GM18520 (cell line): ENCODE measurements at regions not wholly inside any gene's neighbourhood (a gene's known extent, or its start where the extent isn't known, plus 50 kb on each side); places are given as distances from the start of the nearest gene placed in this dataset.

Experiments
- ATAC-seq: cut with Tn5 transposase; IDR thresholded peaks from one replicate; pipeline ENCODE4 v1.9.1; 2021; ENCODE audit not compliant: unreplicated experiment

DNA sequence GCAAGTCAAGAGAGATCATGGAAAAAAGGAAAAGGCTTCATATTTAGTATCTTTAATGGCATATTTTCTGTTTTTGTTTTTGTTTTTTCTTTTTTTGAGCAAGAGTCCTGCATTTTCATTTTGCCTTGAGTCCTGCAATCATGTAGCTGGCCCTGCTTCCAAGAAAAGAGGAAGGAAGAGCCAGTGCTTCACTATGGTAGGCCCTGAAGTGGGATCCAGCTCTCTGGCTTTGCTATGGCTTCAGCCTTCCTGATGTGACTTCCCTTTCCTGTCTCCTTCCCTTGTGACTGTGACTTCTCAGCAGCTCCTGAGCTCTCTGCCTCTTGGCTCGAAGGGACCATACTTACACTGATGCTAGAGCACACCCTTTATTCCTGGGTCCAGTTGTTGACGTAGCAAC is 512.3 kb downstream of the INHBA start:
- ATAC-seq: no peak

DNA sequence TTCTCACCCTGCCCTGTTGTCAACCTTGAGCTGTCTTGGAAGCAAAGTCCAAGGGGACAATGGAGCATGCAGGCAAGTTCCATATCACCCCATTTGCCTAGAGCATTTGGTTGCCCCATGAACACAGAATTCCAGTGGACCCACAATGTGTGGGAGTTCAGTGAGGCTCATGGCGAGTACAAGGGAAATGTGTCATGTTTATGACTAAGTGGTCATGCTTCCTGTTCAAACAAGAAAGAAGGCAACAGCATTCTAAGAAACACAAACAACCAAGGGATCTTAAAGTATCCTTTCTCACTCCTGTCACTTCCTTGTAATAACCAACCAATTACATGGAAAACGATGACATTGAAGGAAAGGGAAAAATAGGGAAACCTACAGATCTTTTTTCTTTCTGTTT is 513.0 kb downstream of the INHBA start:
- ATAC-seq: no peak

DNA sequence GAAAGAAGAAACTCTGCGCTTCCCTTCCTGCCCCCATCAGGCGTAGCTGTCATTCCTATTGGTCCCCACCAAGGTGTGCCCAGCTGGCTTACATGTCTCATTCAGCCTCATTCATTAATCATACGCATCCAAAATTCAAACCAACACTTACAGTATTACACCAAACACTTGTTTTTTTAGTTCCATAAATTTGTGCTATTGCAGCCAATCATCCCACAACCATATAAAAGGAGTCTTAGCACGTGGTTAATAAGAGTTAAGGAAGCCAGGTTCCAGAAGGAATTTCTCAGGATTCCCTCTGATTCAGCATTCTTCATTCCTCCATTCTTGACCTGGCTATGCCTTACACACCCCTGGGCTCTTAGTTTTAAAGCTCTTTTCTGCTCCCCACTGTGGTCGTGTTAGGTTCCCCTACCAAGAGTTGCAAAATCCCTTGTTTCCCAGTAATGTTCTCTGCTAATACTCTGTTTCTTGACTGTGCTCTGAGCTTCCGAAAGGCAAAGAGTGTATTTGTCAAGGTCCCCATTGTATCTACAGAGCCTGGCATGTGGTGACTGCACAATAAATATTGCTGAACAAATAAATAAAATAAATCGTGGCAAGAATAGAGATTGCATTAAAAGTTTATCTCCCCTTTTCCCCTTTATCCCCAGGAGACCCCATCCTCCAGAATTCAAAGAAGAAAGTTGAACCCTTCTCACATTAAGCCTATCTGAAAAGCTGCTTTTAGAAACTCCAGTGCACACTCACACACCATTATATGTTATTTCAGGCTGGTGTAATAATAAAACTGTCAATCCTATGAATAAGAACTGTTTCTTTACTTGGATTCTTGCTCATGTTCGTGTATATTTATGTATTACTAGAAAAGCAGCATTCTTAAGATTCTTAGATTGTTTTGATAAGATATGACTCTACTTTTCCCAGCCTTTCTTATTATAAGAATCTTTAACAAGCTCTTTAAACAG is 514.4 kb downstream of the INHBA start:
- ATAC-seq: no peak

DNA sequence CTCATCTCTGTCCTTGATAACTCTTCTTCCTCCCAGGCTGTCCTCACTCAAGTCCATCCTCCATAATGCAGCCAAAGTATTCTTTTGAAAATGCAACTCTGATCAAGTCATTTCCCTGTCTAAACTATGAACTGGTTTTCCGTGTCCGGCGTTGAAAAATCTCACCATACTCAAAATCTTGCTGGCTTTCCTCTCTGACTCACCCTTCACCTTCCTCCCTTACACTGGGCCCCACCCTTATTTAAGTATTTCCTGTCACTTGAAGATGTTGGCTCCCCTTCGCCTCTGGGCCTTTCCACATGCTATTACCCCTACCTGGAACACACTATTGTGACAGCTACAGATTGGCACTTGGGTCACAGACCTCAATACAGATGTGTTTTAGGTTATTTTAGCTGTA is 515.6 kb downstream of the INHBA start:
- no peak for ATAC-seq

DNA sequence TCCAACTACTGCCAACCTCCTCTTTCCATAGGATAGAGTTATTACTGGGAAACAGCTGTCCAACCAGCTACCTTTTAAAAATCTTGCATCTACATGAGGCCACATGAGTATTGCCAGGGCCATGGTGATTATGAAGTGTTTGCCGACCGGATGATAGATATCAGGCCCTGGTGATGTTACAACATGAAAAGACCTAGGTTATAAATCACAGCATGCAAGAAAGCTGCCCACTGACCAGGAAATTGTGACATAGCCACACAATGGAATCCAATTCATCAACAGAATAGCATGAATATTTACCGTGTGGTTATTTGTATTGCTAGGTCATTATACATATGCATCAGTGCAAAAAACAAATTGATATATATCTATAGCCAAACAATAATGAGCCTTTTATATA is 517.0 kb downstream of the INHBA start:
- no peak for ATAC-seq

DNA sequence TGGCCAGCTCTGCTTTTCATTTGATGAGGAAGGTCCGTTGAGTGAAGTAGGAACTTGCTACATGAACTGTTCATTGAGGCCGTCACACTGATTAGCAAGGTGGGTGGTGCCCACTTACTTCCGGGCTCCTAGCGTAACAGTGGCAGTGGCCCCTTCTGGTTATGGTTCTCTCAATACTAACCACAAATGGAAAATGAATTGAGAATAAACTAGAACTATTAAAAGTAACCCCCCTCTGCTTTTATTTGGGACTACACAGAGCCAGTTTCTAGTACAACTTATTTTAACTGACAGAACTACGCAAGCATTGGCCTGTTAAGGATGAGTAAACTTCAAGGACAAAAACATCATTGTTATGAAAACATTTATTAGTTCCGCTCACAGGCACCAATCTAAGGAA is 519.1 kb downstream of the INHBA start:
- no peak for ATAC-seq

DNA sequence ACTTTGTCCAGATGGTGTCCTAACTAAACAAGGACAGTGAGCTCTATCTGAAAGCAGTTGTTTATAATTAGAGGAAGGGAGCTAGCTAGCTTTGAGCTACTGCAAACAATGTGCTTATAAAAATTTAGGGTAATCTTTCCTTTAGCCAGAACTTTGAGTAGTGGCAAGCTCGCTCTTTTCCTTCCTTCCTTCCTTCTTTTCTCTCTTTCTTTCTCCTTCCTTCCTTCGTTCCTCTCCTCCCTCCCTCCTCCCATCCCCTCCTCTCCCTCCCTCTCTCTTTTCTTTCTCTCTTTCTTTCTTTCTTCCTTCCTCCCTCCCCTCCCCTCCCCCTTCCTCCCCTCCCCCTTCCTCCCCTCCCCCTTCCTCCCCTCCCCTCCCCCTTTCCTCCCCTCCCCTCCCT is 520.1 kb downstream of the INHBA start:
- no peak for ATAC-seq

DNA sequence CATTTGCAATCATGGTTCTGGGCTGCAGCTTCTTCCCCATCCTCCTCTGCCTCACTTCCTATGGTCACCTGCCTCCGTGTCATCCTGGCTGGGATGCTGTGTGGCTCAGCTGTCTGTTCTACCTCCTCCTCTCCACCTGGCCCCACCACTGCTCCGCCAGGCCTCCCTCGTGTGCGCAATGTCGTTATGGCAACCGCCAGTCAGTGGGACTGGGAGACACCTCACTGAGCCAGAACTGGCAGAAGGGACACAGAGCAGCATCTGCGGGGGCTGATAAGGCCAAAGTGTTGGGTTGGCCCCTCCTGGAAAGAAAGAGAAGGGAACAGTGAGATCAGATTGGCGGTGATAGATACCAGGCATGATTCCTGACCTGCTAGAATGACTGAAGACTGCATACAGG is 527.5 kb downstream of the INHBA start:
- ATAC-seq: no peak

DNA sequence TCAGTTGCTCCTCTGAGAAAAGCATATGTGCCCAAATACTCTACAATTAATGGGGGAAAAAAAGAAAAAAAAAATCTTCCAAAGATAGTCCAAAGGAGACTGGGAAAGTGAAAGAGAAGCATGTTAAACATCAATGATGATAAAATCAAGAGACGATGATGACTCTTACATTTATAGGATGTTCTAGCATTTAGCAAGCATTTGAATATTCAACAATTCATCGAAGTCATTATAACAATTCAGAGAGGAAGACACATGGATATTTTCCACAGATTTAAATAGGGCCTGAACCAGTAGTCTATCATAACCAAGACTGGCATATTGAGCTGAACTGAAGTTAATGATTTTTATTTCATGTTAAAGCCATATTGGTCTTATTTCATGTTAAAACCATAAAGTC is 528.4 kb downstream of the INHBA start:
- no peak for ATAC-seq

DNA sequence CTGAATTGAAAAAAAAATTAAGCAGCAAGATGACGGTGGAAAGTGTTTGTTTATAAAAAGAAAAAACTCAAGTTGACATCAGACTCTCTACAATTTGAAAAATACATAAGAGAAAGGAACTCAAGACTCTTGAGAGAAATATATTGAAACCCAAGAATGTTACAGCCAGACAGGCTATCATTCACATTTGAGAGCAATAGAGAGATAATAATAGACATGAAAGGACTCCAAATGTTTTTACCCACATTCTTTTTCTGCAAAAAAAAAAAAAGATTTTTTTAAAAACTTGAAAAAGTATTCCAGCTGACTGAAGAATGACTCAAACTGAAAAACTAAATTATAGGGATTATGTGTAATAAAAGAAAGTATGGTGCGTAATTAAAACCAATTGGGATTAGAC is 532.4 kb downstream of the INHBA start:
- ATAC-seq: no peak

DNA sequence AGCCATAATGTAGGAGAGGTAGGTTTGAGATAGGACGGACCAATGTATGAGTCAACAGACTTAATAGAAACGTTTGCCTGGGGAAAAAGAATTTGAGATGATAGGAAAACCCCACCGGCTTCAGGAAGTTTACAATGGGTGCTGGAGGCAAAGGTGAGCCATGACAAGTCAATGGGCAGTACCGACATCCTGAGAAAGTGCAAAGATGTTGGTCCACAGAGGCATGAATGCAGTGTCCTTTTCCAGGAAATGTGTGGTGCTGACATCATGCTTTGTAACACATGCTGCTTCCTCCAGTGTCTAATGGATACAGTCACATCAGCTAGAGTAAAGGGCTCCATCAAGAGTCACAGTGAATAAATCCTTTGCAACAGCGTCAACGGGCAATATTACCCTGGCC is 533.6 kb downstream of the INHBA start:
- ATAC-seq: no peak

DNA sequence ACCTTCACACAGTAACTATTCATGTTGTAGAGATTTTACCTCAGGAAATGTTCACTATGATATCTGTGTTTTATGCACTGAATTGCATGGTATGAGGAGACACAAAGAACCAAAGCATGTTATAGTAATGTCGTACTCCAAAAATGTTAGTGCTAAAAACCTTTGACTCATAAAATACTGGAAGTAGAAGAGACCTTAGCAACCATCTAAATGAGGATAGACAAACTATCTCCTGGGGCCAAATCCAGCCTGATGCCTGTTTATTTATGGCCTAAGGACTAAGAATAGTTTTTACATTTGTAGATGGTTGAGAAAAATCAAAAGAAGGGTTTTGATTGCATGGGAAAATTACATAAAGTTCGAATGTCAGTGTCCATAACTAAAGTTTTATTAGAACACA is 535.1 kb downstream of the INHBA start:
- no peak for ATAC-seq

DNA sequence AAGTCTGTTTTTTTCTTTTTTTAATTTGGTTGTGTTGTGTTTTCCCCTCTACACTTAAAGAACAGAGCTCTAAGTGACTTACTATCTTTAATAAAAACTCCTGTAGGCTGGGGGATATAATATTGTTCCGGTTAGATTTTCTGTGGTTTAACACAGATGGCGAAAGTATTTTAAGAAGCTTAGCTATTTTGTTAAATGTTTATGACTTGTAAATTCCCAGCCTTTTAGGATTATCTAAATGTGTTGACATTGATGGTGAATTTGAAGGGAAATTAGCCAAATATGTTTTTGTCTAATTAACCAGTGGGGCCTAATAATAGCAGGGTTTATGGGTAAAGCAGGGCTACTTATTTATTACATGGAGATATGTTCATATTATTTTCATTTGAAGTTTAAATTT is 538.5 kb downstream of the INHBA start:
- no peak for ATAC-seq

DNA sequence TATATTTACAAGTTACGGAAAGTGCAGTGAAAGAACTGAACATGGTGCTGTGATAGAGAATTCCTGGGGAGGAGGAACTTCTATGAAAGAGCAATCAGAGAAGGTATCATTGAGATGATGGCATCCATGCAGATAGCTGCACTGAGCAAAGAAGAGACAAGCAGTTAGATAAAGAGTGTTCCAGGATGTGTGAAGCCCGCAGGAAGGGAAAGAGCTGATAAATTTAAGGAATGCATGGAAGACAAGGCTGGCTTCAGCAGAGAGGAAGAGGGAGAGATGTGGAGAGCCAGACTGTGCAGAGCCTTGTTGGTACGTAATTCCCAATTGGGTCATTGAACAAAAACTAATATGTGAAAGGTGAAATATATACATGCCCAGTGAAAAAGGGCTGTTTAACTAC is 538.9 kb downstream of the INHBA start:
- ATAC-seq: no peak

DNA sequence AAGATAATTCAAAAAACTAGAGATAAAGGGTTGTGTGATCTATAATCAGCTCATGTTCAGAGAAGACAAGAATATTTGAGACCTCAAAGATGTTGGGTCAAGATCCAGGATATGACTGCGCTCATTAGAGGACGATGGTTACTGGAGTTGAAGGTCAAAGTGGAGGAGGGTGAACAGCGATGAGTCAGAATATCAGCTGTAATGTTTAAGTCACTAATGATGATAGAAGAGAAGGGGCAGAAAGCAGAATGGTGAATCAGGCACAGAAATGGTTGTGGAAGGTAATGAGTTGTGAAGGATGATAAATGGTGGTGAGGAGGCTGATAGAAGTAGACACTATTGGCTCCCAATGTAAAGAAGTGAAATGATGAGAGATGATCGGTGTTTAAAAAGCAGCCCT is 540.3 kb downstream of the INHBA start:
- ATAC-seq: no peak

DNA sequence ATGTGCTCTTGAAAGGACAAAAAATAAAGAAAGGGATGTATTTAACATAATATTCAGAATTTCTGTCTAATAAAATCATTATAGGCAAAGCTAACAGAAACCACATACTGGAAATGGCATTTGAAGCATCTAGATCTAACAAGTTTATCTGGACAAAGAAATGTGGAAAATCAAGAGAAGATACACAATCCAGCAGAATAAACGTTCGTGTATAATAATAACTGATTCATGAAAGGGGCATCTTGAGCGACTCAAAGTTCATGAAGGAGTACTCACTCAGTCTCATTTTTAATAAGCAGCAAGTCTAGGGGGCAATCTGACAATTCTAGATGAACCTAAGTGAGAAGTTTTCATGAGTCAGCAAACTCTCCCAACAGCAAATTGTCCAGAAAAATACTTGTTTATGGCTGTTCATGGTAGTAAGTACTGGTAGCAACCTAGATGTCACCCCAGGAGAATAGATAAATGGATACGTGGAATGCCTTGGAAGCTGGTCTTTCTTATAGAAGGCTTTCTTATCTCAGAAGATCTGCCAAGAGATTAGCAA is 541.8 kb downstream of the INHBA start:
- ATAC-seq: no peak

DNA sequence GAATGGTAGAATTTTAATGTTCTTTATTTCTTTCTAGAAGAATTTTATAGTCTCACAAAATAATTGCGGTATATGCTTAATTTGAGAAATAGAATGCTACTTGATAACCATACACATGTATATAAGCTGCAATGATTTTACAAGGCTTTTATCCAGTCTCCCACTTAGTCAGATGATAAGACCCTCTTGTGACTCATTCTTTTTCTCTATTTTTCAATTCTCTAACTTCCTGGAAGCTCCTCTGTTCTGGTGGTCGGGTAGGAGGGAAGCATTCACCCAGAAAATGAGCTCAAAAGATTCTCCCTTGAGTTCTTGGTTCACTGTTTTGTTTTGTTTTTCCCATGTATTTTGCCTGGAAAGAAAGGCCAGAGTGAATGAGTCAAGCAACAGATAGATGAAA is 546.6 kb downstream of the INHBA start:
- ATAC-seq: no peak

DNA sequence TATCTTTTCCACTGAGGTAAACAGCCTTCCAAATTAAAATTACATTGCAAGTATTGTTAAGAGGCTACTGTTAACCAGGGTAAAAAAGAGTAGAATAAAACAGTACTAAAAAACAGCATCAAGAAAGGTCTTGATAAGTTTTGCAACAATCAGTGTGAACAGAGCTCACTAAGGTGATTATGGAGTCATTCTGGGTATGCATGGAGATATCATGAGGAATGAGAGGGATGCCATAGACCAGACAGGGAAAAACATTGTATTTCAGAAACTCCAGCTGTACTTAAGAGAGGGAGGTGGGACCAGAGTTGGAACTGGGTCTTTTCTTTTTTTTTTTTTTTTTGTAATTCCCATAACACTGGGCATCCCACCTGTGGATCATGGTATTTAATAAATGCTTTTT is 549.6 kb downstream of the INHBA start:
- ATAC-seq: no peak

DNA sequence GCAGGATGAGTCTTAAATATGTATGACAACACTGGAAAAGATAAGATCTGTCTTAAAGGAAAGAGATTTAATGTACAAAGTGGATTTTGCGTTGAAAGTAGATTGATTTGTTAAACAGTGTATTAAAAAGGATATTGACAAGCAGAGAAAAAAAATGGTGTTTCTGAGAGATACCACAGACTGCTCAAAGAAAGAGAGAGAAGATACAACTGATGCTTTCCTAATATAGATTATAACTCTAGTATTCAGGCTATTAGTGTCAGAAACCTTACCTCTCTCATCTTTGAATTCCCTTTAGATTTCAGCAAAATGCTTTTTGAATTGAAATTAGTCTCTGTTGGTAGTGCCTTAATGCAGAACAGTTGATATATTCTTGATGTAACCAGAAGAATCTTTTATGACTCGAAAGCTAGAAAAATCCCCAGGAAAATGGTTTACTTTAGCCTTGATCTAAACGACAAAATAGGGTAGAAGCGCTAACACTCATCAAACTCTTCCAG is 550.7 kb downstream of the INHBA start:
- ATAC-seq: no peak

DNA sequence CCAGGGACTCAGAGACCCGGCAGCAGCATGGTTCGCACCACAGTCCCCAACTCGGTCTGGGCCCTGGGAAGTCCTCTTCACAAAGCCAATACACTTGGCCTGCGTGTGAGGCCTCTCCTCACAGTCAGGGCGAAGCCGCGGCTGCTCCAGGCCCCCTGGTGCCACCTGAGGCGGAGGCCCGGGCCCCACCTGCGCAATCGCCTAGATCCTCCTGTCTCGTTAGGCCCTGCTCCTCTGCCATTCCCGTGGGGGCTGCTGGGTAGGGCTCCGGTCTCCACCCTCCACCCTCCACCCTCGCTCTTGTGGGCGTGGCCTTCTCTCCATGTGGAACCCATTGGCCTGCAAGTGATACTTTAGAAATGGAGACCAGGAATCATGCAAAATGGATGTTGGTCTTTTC is 553.3 kb downstream of the INHBA start:
- ATAC-seq: no peak

DNA sequence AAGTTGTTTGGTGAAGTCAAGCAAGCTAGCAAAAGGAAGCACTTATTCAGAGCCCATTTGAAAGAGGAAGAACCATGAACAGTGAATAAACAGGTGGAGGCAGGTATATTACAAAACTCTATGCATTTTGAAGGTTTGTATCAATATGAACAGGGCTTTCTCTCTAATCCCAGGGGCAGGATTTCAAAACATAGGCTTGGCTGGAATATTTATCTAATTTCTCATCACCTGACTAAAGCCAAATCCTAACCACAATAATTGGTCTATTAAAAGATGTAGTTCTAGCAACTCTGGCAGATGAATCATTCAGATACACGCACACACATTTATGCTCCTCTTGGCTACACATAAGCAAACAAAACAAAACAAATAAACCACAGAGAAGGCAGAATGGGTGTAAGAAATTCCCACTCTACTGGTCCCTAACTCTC is 554.4 kb downstream of the INHBA start:
- no peak for ATAC-seq
